HL-60 (cell line): ENCODE measurements at regions not wholly inside any gene's neighbourhood (a gene's known extent, or its start where the extent isn't known, plus 50 kb on each side); places are given as distances from the start of the nearest gene placed in this dataset.

ENCODE experiments used
- GABPA ChIP-seq: IDR thresholded peaks from 2 replicates; pipeline ENCODE4 v1.6.1; 2012; ENCODE audit warnings: low read depth
- POLR2AphosphoS5 ChIP-seq: IDR thresholded peaks from 2 replicates; pipeline ENCODE4 v1.6.1; 2012; ENCODE audit warnings: low read depth
- SPI1 ChIP-seq: IDR thresholded peaks from 2 replicates; pipeline ENCODE4 v1.6.1; 2012; ENCODE audit warnings: low read depth, mild to moderate bottlenecking, borderline replicate concordance
- TF ChIP-seq, protein P1 (sequence below): IDR thresholded peaks from one replicate; pipeline ENCODE4 v1.5.1; 2011; ENCODE audit warnings: low read length, control low read depth, inconsistent platforms; ENCODE audit not compliant: insufficient read depth
- TF ChIP-seq, protein P2 (sequence below): IDR thresholded peaks from 2 replicates; pipeline ENCODE4 v1.6.1; 2012; ENCODE audit warnings: low read depth; ENCODE audit not compliant: insufficient replicate concordance

DNA sequence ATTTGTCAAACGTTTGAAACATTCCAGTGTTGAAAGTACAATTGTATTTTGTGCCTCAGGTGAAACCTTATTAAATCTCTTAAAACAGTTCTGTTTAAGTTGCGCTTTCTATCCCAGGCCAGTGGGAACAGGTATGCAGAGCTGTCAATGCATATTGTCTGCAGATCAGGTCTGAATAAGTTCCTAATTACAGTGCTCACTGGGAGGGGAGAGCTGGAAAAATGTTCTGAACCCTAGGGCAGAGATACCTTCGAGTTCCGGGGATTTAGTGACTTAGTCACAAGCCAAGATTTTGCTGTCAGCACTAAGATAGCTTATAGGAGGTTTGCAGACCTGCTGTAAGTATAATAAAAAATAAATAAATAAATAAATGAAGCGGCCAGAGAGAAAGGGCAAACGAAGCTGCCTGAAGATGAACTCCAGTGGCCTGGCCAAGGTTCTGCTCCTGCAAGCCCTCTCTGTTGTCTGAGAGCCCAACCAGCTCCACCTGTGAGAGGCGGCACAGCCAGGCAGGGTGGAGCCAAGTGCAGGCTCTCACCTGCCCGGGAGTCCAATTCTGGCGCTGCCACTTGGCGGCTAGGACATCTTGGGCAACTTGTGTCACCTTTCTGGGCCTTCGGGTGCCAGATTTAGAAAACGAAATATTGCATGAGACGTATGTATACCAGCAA, 97.9 kb upstream of the SLC7A1 start:
- no peak for TF ChIP-seq POLR2AphosphoS5
- TF ChIP-seq, protein P1, sequence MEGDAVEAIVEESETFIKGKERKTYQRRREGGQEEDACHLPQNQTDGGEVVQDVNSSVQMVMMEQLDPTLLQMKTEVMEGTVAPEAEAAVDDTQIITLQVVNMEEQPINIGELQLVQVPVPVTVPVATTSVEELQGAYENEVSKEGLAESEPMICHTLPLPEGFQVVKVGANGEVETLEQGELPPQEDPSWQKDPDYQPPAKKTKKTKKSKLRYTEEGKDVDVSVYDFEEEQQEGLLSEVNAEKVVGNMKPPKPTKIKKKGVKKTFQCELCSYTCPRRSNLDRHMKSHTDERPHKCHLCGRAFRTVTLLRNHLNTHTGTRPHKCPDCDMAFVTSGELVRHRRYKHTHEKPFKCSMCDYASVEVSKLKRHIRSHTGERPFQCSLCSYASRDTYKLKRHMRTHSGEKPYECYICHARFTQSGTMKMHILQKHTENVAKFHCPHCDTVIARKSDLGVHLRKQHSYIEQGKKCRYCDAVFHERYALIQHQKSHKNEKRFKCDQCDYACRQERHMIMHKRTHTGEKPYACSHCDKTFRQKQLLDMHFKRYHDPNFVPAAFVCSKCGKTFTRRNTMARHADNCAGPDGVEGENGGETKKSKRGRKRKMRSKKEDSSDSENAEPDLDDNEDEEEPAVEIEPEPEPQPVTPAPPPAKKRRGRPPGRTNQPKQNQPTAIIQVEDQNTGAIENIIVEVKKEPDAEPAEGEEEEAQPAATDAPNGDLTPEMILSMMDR = no peak
- no peak for TF ChIP-seq SPI1
- no peak for TF ChIP-seq GABPA
- TF ChIP-seq, protein P2, sequence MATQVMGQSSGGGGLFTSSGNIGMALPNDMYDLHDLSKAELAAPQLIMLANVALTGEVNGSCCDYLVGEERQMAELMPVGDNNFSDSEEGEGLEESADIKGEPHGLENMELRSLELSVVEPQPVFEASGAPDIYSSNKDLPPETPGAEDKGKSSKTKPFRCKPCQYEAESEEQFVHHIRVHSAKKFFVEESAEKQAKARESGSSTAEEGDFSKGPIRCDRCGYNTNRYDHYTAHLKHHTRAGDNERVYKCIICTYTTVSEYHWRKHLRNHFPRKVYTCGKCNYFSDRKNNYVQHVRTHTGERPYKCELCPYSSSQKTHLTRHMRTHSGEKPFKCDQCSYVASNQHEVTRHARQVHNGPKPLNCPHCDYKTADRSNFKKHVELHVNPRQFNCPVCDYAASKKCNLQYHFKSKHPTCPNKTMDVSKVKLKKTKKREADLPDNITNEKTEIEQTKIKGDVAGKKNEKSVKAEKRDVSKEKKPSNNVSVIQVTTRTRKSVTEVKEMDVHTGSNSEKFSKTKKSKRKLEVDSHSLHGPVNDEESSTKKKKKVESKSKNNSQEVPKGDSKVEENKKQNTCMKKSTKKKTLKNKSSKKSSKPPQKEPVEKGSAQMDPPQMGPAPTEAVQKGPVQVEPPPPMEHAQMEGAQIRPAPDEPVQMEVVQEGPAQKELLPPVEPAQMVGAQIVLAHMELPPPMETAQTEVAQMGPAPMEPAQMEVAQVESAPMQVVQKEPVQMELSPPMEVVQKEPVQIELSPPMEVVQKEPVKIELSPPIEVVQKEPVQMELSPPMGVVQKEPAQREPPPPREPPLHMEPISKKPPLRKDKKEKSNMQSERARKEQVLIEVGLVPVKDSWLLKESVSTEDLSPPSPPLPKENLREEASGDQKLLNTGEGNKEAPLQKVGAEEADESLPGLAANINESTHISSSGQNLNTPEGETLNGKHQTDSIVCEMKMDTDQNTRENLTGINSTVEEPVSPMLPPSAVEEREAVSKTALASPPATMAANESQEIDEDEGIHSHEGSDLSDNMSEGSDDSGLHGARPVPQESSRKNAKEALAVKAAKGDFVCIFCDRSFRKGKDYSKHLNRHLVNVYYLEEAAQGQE = no peak
